PC-3 (cell line): ENCODE measurements at regions not wholly inside any gene's neighbourhood (a gene's known extent, or its start where the extent isn't known, plus 50 kb on each side); places are given as distances from the start of the nearest gene placed in this dataset.
"Not testable (repeated sequence)": the region's sequence is repeated elsewhere in the genome, so short reads cannot be mapped to it uniquely, and the experiment has no call there.

ENCODE experiments used
- CTCF ChIP-seq: fragments of 300-600 bp; sonication (generic); conservative IDR thresholded peaks from 2 replicates; pipeline ENCODE4 v1.5.1; 2017; ENCODE audit warnings: antibody characterized with exemption, low read depth, mild to moderate bottlenecking, low read length
- EZH2 ChIP-seq: fragments of 300-600 bp; sonication (generic); IDR thresholded peaks from one replicate; pipeline ENCODE4 v1.6.1; 2017; ENCODE audit warnings: antibody characterized with exemption, mild to moderate bottlenecking, low read length; ENCODE audit not compliant: unreplicated experiment

- not testable (repeated sequence) for TF ChIP-seq EZH2, CTCF
These were observed 72.6 kb downstream of the CALM1 start for GRCh38 chr14:90469416-90469815.
